ENCODE measurements at regions not wholly inside any gene's neighbourhood (a gene's known extent, or its start where the extent isn't known, plus 50 kb on each side); places are given as distances from the start of the nearest gene placed in this dataset.

DNA sequence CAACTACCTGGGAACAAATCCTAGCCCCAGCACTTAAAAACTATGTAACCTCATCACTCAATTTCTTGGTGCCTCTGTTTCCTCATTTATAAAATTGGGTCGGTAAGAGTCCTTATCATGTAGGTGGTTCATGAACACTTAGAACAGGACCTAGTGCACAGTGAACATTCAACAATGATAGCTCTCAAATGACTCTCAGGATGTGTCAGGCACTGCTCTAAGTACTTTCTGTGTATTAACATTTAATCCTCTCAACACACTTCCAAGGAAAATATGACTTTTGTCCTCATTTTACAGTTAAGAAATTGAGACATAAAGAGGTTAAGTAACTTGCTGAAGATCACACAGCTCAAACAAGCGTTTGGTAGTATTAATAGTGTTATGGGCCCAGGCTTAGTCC lies 202.1 kb upstream of the KLF4 start:
- H3K27ac Mint-ChIP-seq, result no peak overlapping the region
- no peaks in the 10 kb centered on the region for H3K4me1 Mint-ChIP-seq (ENCODE audit: low read depth)
- no peaks in the 10 kb centered on the region for H3K36me3 Mint-ChIP-seq (ENCODE audit: insufficient read depth)
- no peak overlapping the region for H3K4me3 Mint-ChIP-seq (ENCODE audit: low read depth)
- DNase-seq (ENCODE audit: low spot score, unreplicated experiment), result no peak
- peaks cover 7% of the 10 kb centered on the region for H3K9me3 Mint-ChIP-seq (ENCODE audit: low read depth)
- TF ChIP-seq, protein P1, sequence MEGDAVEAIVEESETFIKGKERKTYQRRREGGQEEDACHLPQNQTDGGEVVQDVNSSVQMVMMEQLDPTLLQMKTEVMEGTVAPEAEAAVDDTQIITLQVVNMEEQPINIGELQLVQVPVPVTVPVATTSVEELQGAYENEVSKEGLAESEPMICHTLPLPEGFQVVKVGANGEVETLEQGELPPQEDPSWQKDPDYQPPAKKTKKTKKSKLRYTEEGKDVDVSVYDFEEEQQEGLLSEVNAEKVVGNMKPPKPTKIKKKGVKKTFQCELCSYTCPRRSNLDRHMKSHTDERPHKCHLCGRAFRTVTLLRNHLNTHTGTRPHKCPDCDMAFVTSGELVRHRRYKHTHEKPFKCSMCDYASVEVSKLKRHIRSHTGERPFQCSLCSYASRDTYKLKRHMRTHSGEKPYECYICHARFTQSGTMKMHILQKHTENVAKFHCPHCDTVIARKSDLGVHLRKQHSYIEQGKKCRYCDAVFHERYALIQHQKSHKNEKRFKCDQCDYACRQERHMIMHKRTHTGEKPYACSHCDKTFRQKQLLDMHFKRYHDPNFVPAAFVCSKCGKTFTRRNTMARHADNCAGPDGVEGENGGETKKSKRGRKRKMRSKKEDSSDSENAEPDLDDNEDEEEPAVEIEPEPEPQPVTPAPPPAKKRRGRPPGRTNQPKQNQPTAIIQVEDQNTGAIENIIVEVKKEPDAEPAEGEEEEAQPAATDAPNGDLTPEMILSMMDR (IDR thresholded peaks at IDR 0.05; ENCODE audit: unreplicated experiment), result no peak
- peaks cover 64% of the 10 kb centered on the region for H3K27me3 Mint-ChIP-seq

DNA sequence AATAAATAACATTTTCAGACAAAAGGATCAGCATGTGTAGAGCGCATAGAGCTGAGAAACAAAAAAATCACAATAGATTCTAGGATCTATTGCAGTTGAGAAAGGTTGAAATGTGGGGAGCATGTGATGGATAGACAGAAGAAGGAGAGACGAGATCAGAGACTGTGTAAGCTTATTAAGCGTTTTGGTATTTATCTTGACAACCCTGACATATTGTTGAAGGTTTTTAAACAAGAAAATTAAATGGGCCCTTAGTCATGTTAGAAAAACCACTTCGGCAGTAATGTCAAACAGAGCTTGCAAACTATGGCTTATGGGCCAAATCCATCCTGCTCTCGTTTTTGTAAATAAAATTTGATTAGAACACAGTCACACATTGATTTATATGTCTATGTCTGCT lies 200.5 kb upstream of the KLF4 start:
- TF ChIP-seq, protein P1 (IDR thresholded peaks at IDR 0.05; ENCODE audit: unreplicated experiment), result no peak
- Mint-ChIP-seq H3K27me3 (peaks cover 63% of the 10 kb centered on the region), H3K4me1 (ENCODE audit: low read depth) (no peaks in the 10 kb centered on the region), H3K36me3 (ENCODE audit: insufficient read depth) (no peaks in the 10 kb centered on the region), H3K9me3 (ENCODE audit: low read depth) (peaks cover 7% of the 10 kb centered on the region), H3K4me3 (ENCODE audit: low read depth) (no peak overlapping the region), H3K27ac (no peak overlapping the region)
- DNase-seq (ENCODE audit: low spot score, unreplicated experiment), result no peak

DNA sequence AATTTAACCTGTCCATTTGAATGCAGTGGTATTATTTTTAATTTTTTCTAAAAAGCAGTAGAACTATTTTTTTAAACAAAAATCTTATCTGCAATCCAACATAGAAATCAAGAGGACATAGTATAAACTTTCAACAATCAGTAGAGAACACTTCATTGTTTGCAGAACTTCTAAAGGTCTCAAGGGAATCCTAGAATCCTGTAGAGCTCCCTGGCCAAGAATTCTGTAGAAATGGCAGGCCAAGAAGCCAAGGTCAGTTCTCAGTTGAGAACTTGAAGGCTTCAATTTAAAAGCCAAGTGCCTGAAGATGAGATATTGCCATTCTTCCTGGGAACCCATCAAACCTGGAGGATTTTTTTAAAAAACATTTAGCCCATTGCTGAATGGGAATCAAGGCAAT lies 199.2 kb upstream of the KLF4 start:
- Mint-ChIP-seq H3K27me3 (peaks cover 64% of the 10 kb centered on the region), H3K4me3 (ENCODE audit: low read depth) (no peak overlapping the region), H3K9me3 (ENCODE audit: low read depth) (peaks cover 7% of the 10 kb centered on the region), H3K36me3 (ENCODE audit: insufficient read depth) (no peaks in the 10 kb centered on the region), H3K4me1 (ENCODE audit: low read depth) (no peaks in the 10 kb centered on the region), H3K27ac (no peak overlapping the region)
- no peak for DNase-seq (ENCODE audit: low spot score, unreplicated experiment)
- TF ChIP-seq, protein P1 (IDR thresholded peaks at IDR 0.05; ENCODE audit: unreplicated experiment), result no peak

DNA sequence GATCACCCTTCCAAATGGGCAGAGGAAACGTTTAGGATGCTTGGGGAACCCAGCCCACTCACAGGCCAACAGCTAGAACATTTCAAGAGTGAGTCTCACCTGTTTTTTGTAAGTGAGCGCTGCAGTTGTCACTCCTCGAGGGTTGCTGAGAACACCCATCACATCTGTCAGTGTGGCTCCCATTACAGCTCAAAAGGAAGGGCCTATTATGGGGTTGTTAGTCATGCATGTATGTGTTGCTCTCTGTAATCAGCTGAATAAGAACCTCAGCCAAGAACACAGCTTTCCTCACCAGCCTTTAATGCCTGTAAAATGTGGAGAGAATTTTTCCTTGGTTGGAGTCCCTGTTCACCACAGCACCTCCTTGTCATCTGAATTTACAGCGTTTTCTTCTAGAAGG lies 196.3 kb upstream of the KLF4 start:
- H3K4me3 Mint-ChIP-seq (ENCODE audit: low read depth), result no peak overlapping the region
- no peak overlapping the region for H3K27ac Mint-ChIP-seq
- H3K4me1 Mint-ChIP-seq (ENCODE audit: low read depth), result no peaks in the 10 kb centered on the region
- H3K27me3 Mint-ChIP-seq, result peaks cover 68% of the 10 kb centered on the region
- DNase-seq (ENCODE audit: low spot score, unreplicated experiment), result no peak
- peaks cover 7% of the 10 kb centered on the region for H3K9me3 Mint-ChIP-seq (ENCODE audit: low read depth)
- TF ChIP-seq, protein P1 (IDR thresholded peaks at IDR 0.05; ENCODE audit: unreplicated experiment), result no peak
- no peaks in the 10 kb centered on the region for H3K36me3 Mint-ChIP-seq (ENCODE audit: insufficient read depth)

DNA sequence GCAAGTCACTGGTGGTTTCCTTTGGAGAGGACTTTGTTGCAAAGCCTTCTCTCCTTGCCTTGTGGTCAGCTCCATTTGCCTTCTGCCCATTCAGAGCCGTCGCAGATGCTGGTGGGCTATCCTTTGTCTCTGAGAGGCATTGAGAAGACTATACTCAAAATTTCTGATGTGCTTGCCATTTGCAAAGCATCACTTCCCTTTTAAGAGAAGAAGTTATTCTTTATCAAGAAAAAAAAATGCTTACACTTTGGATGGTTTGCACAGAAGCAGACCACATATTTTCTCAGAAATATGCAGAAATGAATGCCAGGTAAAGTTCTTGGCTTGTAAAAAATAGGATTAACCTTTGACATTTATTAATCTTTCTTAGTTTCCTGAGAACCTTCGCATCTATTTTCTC lies 195.8 kb upstream of the KLF4 start:
- H3K36me3 Mint-ChIP-seq (ENCODE audit: insufficient read depth), result no peaks in the 10 kb centered on the region
- H3K27ac Mint-ChIP-seq, result no peak overlapping the region
- no peak overlapping the region for H3K4me3 Mint-ChIP-seq (ENCODE audit: low read depth)
- H3K4me1 Mint-ChIP-seq (ENCODE audit: low read depth), result no peaks in the 10 kb centered on the region
- DNase-seq (ENCODE audit: low spot score, unreplicated experiment), result no peak
- H3K9me3 Mint-ChIP-seq (ENCODE audit: low read depth), result peaks cover 7% of the 10 kb centered on the region
- H3K27me3 Mint-ChIP-seq, result peaks cover 65% of the 10 kb centered on the region
- TF ChIP-seq, protein P1 (IDR thresholded peaks at IDR 0.05; ENCODE audit: unreplicated experiment), result no peak
